ENCODE measurements at regions not wholly inside any gene's neighbourhood (a gene's known extent, or its start where the extent isn't known, plus 50 kb on each side); places are given as distances from the start of the nearest gene placed in this dataset.

DNA sequence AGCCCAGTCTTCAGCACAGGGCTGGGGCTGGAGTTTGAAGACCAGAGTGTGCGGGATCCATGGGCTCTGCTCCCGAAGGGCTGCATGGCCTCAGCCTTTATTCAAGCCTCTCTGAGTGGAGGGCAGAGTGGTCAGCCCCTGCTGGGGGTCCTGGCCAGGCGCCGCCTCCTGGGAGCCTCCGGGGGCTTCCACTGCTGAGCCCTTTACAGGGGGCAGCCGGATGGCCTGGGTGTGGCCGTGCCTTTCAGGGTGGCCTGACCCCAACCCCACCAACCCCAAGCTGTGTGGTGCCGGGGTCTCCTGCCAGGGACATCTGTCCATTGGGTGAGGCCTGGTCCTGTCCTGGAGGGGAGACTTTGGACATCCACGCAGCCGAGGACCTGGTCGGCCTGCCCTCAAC, 76.0 kb upstream of the SLCO4A1 start:
- TF ChIP-seq EP300 (IDR thresholded peaks at IDR 0.05) (no peak), POLR2AphosphoS5 (IDR thresholded peaks at IDR 0.05) (no peak)
